ENCODE measurements at regions not wholly inside any gene's neighbourhood (a gene's known extent, or its start where the extent isn't known, plus 50 kb on each side); places are given as distances from the start of the nearest gene placed in this dataset.

DNA sequence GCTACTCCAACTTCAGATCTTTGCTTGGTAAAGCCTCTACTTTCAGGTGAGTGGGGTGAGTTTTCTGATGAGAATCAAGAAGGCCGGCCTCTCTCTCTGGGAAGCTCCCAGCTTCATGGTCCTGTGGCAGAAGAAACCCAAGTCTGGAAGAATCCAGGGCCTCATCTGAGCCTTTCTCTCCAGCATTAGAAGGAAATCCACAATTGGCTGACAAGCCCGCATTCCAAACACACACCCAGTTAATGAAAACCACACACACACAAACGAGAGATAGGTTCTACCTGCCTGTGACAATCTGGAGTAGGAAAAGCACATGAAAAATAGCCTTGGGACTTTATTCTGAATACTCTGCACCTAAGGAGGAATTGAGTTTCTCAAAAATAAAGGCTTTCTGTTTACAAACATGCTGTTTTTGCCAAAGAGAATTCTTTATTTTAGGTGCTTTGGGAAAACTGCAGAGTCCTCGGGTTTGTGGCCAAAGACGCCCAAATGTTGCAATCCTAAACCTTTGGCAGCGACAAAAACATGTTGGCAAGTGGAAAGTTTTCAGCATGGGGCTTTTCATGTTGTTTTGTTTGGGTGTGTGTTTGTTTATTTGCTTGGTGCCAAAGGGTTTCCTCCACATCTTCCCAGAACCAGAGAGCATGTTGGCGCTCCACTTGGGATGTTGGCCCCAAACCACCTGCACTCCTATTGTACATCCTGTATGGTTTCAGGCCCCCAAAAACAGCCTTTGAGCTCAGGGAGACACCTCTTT lies 216.2 kb downstream of the SETD4 start:
- H3K4me3 ChIP-seq (ENCODE audit: low read depth, low read length) = no peak overlapping the region
- no peak for TF ChIP-seq ZIC2 (tag by site-specific recombination; IDR thresholded peaks at IDR 0.05)
- no peak for TF ChIP-seq ZNF335 (tag by site-specific recombination; conservative IDR thresholded peaks at IDR 0.05)
- TF ChIP-seq ZNF624 (tag by site-specific recombination; IDR thresholded peaks at IDR 0.05) = no peak
- TF ChIP-seq ZXDB (tag by site-specific recombination; IDR thresholded peaks at IDR 0.05) = no peak
- TF ChIP-seq ZNF48 (tag by site-specific recombination; IDR thresholded peaks at IDR 0.05) = no peak
- no peak for TF ChIP-seq KLF1 (tag by site-specific recombination; IDR thresholded peaks at IDR 0.05)
- TF ChIP-seq ZNF530 (tag by site-specific recombination; IDR thresholded peaks at IDR 0.05; ENCODE audit: low read depth) = no peak
- no peak for TF ChIP-seq ZSCAN16 (tag by site-specific recombination; IDR thresholded peaks at IDR 0.05)
- no peak for TF ChIP-seq ZFHX2 (tag by site-specific recombination; conservative IDR thresholded peaks at IDR 0.05)
- no peak for TF ChIP-seq ZNF549 (tag by site-specific recombination; IDR thresholded peaks at IDR 0.05)
- TF ChIP-seq ZNF561 (tag by site-specific recombination; IDR thresholded peaks at IDR 0.05; ENCODE audit: borderline replicate concordance) = no peak
- no peak for TF ChIP-seq ZNF138 (tag by site-specific recombination; IDR thresholded peaks at IDR 0.05; ENCODE audit: borderline replicate concordance)
- no peak for TF ChIP-seq EGR2 (tag by site-specific recombination; IDR thresholded peaks at IDR 0.05; ENCODE audit: low read depth)
- TF ChIP-seq ZNF610 (tag by site-specific recombination; IDR thresholded peaks at IDR 0.05; ENCODE audit: borderline replicate concordance) = no peak
- TF ChIP-seq SP3 (tag by site-specific recombination; IDR thresholded peaks at IDR 0.05) = no peak
- TF ChIP-seq ZNF596 (tag by site-specific recombination; IDR thresholded peaks at IDR 0.05) = no peak
- TF ChIP-seq ZNF521 (tag by site-specific recombination; IDR thresholded peaks at IDR 0.05) = no peak
- no peak for TF ChIP-seq ZNF529 (tag by site-specific recombination; IDR thresholded peaks at IDR 0.05; ENCODE audit: insufficient replicate concordance)
- no peak for TF ChIP-seq ZNF501 (tag by site-specific recombination; IDR thresholded peaks at IDR 0.05)
- no peak for TF ChIP-seq SCRT1 (tag by site-specific recombination; IDR thresholded peaks at IDR 0.05; ENCODE audit: borderline replicate concordance)
- no peak overlapping the region for H3K27ac ChIP-seq (ENCODE audit: extremely low read depth, low read depth, low read length)
- CTCF ChIA-PET = interaction anchor here (0.5 to 1.5 kb wide), 5 partner anchors 104 to 1151 kb away, joined by 3 to 6 read pairs (median 4); no protein-coding TSS in a partner anchor
- no peaks in the 10 kb centered on the region for H3K36me3 ChIP-seq (ENCODE audit: control insufficient read depth in 2 of 2, insufficient read depth in 1 of 2, low read length in 2 of 2)
- no peaks in the 10 kb centered on the region for H3K4me1 ChIP-seq (ENCODE audit: control insufficient read depth, insufficient read depth, low read length)
- POLR2A ChIA-PET = no interaction called here
- no peaks in the 10 kb centered on the region for H3K9me3 ChIP-seq (ENCODE audit: control insufficient read depth, insufficient read depth, low read depth, low read length)

DNA sequence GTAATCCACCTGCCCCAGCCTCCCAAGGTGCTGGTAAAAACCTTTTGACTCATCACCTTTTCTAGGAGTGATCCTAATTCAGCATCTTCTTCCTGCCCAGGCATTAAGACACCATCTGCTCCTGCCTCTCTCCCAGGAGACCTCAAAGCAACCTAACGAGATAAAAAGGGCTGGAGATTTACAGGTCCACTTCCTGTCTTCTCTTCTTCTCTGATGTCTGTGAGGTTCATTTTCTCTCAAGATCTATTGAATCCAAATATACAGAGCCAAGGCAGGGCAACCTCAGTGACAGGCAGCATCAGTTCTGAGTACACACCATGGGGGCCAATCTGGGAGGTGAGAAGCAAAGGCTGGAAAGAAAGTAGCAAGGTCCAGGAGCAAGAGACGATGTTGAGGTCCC lies 219.4 kb downstream of the SETD4 start:
- H3K27ac ChIP-seq (ENCODE audit: extremely low read depth, low read depth, low read length) = no peak overlapping the region
- H3K36me3 ChIP-seq (ENCODE audit: control insufficient read depth in 2 of 2, insufficient read depth in 1 of 2, low read length in 2 of 2) = no peaks in the 10 kb centered on the region
- CTCF ChIA-PET = interaction anchor here (0.7 to 0.9 kb wide), 2 partner anchors 1116 to 1568 kb away, joined by 3 read pairs; no protein-coding TSS in a partner anchor
- no peak overlapping the region for H3K4me3 ChIP-seq (ENCODE audit: low read depth, low read length)
- H3K4me1 ChIP-seq (ENCODE audit: control insufficient read depth, insufficient read depth, low read length) = no peaks in the 10 kb centered on the region
- no peaks in the 10 kb centered on the region for H3K9me3 ChIP-seq (ENCODE audit: control insufficient read depth, insufficient read depth, low read depth, low read length)
- POLR2A ChIA-PET = interaction anchor here (2.2 to 2.4 kb wide), 2 partner anchors 951 to 953 kb away, joined by 8 read pairs; no protein-coding TSS in a partner anchor
- TF ChIP-seq ZNF112 (tag by site-specific recombination; IDR thresholded peaks at IDR 0.05) (no peak), KLF7 (tag by site-specific recombination; IDR thresholded peaks at IDR 0.05; ENCODE audit: borderline replicate concordance) (no peak), KLF1 (tag by site-specific recombination; IDR thresholded peaks at IDR 0.05) (no peak), KLF16 (tag by site-specific recombination; IDR thresholded peaks at IDR 0.05) (no peak), ZNF571 (tag by site-specific recombination; IDR thresholded peaks at IDR 0.05) (no peak), ZNF416 (tag by site-specific recombination; IDR thresholded peaks at IDR 0.05) (no peak), ZNF223 (tag by site-specific recombination; IDR thresholded peaks at IDR 0.05) (no peak)
- TF ChIP-seq, protein P1, sequence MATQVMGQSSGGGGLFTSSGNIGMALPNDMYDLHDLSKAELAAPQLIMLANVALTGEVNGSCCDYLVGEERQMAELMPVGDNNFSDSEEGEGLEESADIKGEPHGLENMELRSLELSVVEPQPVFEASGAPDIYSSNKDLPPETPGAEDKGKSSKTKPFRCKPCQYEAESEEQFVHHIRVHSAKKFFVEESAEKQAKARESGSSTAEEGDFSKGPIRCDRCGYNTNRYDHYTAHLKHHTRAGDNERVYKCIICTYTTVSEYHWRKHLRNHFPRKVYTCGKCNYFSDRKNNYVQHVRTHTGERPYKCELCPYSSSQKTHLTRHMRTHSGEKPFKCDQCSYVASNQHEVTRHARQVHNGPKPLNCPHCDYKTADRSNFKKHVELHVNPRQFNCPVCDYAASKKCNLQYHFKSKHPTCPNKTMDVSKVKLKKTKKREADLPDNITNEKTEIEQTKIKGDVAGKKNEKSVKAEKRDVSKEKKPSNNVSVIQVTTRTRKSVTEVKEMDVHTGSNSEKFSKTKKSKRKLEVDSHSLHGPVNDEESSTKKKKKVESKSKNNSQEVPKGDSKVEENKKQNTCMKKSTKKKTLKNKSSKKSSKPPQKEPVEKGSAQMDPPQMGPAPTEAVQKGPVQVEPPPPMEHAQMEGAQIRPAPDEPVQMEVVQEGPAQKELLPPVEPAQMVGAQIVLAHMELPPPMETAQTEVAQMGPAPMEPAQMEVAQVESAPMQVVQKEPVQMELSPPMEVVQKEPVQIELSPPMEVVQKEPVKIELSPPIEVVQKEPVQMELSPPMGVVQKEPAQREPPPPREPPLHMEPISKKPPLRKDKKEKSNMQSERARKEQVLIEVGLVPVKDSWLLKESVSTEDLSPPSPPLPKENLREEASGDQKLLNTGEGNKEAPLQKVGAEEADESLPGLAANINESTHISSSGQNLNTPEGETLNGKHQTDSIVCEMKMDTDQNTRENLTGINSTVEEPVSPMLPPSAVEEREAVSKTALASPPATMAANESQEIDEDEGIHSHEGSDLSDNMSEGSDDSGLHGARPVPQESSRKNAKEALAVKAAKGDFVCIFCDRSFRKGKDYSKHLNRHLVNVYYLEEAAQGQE (tag by site-specific recombination; IDR thresholded peaks at IDR 0.05) = no peak
- TF ChIP-seq, protein P2, sequence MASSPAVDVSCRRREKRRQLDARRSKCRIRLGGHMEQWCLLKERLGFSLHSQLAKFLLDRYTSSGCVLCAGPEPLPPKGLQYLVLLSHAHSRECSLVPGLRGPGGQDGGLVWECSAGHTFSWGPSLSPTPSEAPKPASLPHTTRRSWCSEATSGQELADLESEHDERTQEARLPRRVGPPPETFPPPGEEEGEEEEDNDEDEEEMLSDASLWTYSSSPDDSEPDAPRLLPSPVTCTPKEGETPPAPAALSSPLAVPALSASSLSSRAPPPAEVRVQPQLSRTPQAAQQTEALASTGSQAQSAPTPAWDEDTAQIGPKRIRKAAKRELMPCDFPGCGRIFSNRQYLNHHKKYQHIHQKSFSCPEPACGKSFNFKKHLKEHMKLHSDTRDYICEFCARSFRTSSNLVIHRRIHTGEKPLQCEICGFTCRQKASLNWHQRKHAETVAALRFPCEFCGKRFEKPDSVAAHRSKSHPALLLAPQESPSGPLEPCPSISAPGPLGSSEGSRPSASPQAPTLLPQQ (tag by site-specific recombination; IDR thresholded peaks at IDR 0.05) = no peak

All from HEK293 (cell line).